GM12872 (cell line): ENCODE measurements at regions not wholly inside any gene's neighbourhood (a gene's known extent, or its start where the extent isn't known, plus 50 kb on each side); places are given as distances from the start of the nearest gene placed in this dataset.

Experiments
- TF ChIP-seq, protein P1 (sequence below): IDR thresholded peaks from 3 replicates; pipeline ENCODE4 v1.5.1; 2011; ENCODE audit warnings: low read depth, mild to moderate bottlenecking, low read length, moderate library complexity; ENCODE audit not compliant: insufficient read depth

DNA sequence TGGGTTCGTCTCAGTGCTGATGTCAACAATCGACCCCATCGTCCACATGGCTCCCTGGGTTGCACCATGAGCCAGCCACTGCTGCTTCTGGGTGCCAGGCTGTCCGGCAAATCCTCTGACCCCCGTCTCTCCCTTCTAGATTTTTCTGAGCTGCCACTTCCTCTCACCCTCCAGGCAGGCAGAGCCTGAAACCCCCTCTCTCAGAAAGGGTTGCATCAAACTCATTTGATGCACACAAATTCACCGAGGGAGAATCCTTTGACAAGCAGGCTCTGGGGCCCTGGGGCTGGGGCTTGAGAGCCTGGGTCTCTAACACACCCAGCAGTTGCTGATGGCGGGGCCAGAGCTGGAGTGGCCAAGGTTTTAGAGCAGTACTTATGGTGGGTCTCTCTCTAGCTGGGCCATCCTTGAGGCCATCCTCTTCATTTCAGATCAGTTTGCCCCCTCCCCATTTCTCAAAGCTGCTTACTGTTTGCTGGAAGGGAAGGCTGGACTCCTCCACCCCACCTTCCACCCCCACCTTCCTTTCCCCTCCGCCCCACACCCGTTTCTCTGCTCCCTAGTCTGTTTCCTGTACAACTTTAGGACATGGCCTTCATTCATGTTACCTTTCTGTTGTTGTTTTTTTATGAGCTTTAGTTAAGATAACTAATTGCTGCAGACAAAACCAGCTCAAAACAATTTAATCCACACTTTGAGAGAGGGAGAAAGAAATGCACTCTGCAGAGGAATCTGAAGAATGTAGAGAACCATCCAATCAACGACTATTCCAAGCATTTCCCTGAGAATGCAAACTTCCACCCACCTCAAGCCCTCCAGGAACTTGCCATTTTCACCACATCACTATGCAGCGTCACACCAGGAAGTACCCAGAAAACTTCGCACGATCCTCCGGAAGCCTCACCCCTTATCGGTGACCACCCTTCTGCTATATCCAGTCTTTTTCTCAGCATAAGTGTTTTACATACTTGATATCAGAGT lies 69.5 kb downstream of the ARL4C start:
- TF ChIP-seq, protein P1, sequence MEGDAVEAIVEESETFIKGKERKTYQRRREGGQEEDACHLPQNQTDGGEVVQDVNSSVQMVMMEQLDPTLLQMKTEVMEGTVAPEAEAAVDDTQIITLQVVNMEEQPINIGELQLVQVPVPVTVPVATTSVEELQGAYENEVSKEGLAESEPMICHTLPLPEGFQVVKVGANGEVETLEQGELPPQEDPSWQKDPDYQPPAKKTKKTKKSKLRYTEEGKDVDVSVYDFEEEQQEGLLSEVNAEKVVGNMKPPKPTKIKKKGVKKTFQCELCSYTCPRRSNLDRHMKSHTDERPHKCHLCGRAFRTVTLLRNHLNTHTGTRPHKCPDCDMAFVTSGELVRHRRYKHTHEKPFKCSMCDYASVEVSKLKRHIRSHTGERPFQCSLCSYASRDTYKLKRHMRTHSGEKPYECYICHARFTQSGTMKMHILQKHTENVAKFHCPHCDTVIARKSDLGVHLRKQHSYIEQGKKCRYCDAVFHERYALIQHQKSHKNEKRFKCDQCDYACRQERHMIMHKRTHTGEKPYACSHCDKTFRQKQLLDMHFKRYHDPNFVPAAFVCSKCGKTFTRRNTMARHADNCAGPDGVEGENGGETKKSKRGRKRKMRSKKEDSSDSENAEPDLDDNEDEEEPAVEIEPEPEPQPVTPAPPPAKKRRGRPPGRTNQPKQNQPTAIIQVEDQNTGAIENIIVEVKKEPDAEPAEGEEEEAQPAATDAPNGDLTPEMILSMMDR, result no peak

DNA sequence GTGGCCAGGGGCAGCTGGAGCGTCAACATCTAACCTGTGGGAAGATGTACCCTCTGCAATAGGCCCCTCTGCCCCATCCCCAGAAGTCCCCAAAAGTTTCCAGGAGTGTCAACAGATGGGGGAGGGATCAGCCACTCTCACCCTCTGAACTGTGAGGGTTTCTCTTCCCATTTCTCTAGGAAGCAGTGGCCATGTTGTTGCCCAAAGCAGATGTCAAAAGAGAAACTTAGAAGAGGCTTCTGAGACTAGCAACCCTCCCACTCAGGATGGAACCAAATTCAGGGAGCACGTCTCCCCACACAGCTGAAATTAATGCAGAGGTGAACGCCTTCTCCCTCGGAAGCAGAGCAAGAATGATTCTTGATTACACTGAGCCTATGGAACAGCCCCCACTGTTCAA lies 70.3 kb downstream of the ARL4C start:
- TF ChIP-seq, protein P1, result no peak

GRCh38 chr2:234425639-234426603 lies 71.0 kb downstream of the ARL4C start:
- TF ChIP-seq, protein P1, result no peak

DNA sequence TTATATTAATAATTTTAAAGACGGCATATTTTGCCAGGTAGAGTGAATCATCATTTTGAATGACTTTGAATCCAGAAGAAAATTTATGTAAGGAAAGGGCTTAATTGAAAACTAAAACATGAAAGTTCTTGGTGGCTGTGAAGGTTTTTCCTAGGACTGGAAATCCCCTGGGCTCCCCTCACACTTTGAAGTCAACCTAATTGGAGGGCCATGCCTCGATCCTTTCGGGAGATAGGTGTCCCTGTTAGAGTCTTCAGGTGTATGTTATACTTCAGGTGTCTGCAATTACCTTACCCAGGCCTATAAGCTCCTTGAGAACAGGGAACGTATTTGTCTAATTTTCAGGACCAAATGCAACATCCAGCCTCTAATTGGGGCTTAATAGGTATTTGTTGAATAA lies 73.0 kb downstream of the ARL4C start:
- TF ChIP-seq, protein P1, result no peak

DNA sequence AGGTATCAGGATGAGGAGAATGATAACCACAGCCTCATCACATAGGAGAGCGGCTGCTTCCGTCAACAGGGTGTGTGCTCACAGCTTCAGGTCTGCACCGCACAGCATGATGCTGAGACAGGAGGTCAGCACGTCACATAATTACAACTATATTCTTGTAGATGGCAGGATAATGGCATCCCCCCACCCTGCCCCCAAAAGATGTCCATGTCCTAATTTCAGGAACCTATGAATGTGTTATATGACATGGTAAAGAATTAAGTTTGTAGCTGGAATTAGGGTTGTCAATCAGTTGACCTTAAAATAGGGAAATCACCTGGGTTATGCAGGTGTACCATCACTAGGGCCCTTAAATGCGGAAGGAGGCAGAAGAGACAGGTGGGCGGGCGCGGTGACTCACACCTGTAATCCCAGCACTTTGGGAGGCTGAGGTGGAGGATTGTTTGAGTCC lies 73.9 kb downstream of the ARL4C start:
- TF ChIP-seq, protein P1, result no peak

DNA sequence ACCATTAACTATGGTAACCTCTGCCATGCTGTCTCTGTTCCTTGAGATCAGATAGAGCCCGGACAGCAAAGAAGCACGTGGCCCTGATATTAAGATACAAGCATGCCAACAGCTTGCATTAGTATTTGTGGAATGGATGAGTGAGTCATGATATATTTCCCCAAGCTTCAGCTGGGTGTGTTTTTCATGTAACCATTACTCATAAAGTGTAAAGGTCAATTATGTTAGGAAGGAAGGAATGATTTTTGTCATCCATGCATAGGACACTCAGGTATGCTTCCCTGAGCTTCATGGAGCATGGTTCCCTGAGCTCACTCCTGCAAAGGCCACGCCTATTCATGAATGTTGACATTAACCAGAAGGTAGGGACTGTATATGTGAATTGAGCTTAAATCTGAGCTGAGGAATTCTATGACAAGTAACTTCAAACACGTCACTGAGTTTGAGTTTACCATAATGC lies 74.6 kb downstream of the ARL4C start:
- TF ChIP-seq, protein P1, result no peak

- TF ChIP-seq, protein P1, result no peak
Measured at GRCh38 chr2:234420408-234420807, 76.5 kb downstream of the ARL4C start.
